H54 (cell line): ENCODE measurements at regions not wholly inside any gene's neighbourhood (a gene's known extent, or its start where the extent isn't known, plus 50 kb on each side); places are given as distances from the start of the nearest gene placed in this dataset.
"Not testable (repeated sequence)": the region's sequence is repeated elsewhere in the genome, so short reads cannot be mapped to it uniquely, and the experiment has no call there.

Experiments used
- DNase-seq: peaks from one replicate; pipeline ENCODE4 v3.0.0; 2011; ENCODE audit warnings: low spot score, mixed read lengths; ENCODE audit not compliant: insufficient read length
- FAIRE-seq: peaks from 3 replicates; lab custom pipeline; 2011; peaks lifted over from hg19 to GRCh38; lab: Jason Lieb, UNC
- POLR2A ChIP-seq: IDR thresholded peaks from 2 replicates; pipeline ENCODE4 v1.6.1; 2011; ENCODE audit warnings: low read depth, mild to moderate bottlenecking, low read length

DNA sequence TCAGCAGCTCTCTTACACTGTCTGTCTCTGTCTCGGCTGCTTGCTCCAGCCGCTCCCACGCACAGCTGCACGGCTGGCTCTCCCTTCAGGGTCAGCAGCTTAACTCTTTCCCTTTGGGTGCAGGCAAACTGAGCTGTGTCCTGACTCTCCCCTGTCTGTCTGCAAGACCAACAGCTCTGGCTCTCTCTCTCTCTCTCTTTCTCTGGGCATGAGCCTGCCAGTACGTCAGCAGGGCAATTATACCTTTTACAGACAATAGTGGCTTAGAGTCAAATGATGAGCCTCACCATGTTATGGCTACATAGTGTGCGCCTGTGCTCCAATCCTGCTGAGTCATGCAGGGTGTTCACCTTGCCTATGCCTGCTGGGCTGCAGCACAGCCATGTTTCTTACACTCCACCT is 120.5 kb upstream of the DDHD1 start:
- no peak for TF ChIP-seq POLR2A
- no peak for FAIRE-seq
- DNase-seq = no peak

DNA sequence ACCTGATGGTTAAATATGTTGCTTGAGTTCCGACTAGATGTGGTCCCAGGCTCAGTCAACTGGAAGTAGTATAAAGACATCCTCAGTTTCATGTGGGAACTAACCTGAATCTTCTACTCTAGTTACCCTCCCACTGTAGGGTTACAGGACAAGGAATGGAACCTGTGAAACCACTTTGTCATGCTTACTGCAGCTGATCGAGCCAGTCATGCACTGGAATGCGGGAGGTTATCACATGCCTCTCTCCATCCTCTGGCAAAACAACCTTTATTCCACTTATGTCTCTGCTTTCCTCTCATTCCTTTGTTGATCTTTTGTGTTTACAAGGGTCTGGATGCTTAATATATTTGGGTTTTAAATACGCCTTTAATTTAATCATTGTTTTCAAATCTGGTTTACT is 111.9 kb upstream of the DDHD1 start:
- FAIRE-seq (no peak), DNase-seq (no peak)
- TF ChIP-seq POLR2A = no peak

- no peak for FAIRE-seq
- TF ChIP-seq POLR2A = no peak
- no peak for DNase-seq
Measured at GRCh38 chr14:53260928-53261327, 107.8 kb upstream of the DDHD1 start.

DNA sequence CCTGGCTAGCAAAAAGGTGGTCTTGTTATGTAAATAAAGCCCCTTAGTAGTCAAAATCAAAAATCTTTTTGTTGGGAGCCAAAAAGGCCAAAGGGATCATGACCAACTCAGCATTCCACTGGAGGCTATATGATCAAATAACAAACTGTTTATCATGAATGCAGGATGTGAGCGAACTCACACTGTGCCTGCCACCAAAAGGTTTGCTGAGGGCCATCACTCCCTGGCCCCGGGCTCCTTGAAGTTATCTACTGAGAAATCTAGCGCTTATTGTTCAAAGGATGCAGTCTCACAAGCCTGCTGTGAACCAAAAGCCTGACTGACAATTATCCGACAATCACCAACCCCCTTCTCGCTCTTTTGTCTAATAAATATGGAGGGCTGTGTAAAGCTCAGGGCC is 107.2 kb upstream of the DDHD1 start:
- FAIRE-seq (no peak), DNase-seq (no peak)
- no peak for TF ChIP-seq POLR2A

DNA sequence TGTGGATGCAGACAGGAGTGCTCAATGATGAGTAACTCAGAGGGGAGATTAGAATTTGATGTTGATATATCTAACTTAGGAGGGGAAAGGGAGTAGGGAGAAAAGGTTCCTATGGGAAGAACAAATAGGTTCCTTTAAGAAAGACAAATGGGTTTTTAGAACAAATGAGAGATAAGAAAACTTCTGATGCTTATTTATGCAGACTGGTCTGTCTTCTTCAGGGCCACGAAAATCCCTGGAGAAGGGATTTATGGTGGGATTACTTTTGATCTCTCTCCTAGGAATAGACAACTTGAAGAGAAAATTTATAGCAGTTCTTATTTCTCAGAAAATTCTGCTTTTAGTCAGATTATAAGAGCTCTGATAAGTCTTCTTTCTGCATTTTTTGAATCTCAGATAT is 99.0 kb upstream of the DDHD1 start:
- TF ChIP-seq POLR2A = no peak
- no peak for DNase-seq
- no peak for FAIRE-seq

GRCh38 chr14:53249059-53249458 is 95.9 kb upstream of the DDHD1 start:
- no peak for DNase-seq

GRCh38 chr14:53247596-53248370 is 94.7 kb upstream of the DDHD1 start:
- FAIRE-seq = no peak

More at GRCh38 chr14:53249059-53249458, 95.9 kb upstream of the DDHD1 start:
- TF ChIP-seq POLR2A = no peak
- peak; percentile 20 for FAIRE-seq

GRCh38 chr14:53242898-53243297 is 89.8 kb upstream of the DDHD1 start:
- FAIRE-seq, DNase-seq: not testable (repeated sequence)

More at GRCh38 chr14:53247596-53248370, 94.7 kb upstream of the DDHD1 start:
- no peak for TF ChIP-seq POLR2A
- no peak for DNase-seq

DNA sequence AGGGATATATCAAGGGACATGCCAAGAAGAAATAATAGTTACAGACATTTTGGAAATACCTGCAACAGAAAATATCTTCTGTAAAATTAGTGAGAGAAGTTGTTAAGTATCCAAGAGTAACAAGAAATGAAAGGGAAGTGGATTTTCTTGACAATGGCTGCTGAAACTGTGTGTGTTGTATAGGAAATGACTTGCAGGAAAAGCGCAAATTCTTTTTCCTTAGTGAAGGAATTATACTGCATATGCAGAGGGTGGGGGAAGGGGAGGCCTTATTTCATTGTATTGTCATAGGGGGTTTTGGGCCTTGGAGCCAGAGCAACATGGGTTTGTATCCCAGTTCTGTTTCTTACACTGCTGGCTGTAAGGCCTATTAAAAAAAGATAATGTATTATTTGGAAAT is 84.4 kb upstream of the DDHD1 start:
- TF ChIP-seq POLR2A = no peak
- FAIRE-seq = no peak
- DNase-seq = no peak

DNA sequence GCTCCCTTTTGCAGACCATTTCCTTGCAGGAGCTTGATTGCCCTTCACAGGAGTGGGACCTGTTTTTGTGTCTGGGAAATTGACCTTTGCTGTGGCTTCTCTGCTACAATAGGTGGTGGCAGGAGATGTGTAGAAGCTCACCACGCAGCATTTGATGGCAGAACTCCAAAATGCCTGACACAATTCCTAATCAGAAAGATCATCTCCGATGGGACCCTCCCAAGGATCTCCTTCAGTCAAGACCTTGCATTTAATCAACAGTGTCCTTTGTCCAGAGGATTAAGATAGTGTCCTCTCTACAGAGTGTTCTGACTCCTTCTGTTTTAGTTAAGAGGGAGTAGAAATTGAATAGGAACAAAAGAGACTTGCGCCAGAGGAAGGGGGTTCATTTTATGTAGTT is 83.6 kb upstream of the DDHD1 start:
- DNase-seq (no peak), FAIRE-seq (no peak)
- TF ChIP-seq POLR2A = no peak

DNA sequence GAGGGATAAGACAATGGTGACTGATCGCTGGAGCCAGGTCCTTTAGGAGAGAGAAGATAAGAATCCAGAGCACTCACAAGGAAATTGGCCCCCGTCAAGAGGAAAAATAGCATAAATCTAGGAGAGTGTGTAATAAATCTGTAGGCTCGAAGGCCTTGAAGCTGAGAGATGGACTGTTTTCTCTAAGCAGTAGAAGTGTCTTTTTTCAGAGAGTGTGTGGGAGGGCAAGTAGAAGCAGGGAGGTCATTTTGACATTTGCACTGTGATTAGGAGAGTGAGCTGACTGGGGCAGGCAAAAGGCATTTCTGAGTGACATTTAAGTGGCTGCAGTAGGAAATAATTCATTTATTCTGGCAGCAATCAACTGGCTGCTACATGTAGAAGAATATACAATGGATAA is 78.0 kb upstream of the DDHD1 start:
- TF ChIP-seq POLR2A = no peak
- FAIRE-seq (no peak), DNase-seq (no peak)

- DNase-seq = no peak
- TF ChIP-seq POLR2A = no peak
- no peak for FAIRE-seq
Measured at GRCh38 chr14:53228966-53229365, 75.8 kb upstream of the DDHD1 start.

DNA sequence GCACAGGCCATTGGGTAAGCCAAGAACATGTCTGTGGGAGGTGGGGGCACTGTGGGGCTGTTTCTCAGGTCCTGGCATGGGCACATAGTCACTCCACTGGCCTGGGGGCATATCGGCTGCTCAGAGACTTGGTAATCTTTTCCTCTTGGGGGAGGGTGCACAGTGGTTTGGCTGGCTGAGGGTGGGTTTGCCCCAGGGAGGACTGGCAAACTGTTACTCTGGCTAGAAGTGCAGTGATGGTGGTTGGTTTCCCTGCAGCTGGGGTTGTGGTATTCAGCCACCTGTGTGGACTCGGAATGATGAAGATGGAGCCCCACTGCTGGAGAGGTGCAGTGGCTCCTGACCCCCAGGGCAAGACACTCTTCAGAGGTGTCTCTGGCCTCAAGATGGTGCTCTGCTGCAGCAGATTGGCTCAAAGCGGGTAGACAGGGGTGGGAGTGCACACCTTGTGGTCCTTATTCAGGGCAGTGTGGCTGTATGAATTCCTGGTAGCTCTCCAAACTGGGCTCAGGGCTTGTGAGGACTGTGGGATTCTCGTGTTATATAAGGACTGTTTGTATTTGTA is 74.1 kb upstream of the DDHD1 start:
- DNase-seq (no peak), FAIRE-seq (no peak)
- TF ChIP-seq POLR2A = no peak

DNA sequence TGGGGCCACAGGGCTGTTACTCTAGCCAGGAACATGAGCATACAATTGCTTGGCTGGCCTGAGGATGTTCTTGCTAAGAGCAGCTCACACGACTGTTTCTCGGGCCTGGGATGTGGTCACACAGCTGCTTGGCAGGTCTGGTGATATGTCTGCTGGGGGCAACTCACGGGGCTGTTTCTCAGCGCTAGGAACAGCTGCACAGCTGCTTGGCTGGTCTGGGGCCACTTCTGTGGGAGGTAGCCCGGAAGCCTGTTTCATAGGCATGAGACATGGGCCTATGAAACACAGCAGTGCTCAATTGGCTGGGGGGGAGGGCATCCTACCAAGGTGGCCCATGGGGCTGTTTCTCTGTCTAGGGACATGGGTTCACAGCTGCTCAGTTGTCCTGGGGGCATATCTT is 73.4 kb upstream of the DDHD1 start:
- no peak for DNase-seq
- no peak for FAIRE-seq
- TF ChIP-seq POLR2A = no peak

- no peak for TF ChIP-seq POLR2A
- DNase-seq (no peak), FAIRE-seq (no peak)
Measured at GRCh38 chr14:53220914-53221313, 67.8 kb upstream of the DDHD1 start.
